Lower leg skin (tissue), 4 donors: ENCODE measurements at regions not wholly inside any gene's neighbourhood (a gene's known extent, or its start where the extent isn't known, plus 50 kb on each side); places are given as distances from the start of the nearest gene placed in this dataset.

Source experiments
- DNase-seq, 2 donors: peaks; one replicate each; pipeline ENCODE4 v3.0.0-alpha.2; 2019; ENCODE audit warnings: low spot score in 2 of 2
- H3K4me3 ChIP-seq: fragments of 200-600 bp; sonication (generic); 2 replicates; pipeline ENCODE4 v1.5.1; 2017; ENCODE audit warnings: mild to moderate bottlenecking, low read depth; ENCODE audit not compliant: poor library complexity, severe bottlenecking
- POLR2A ChIP-seq, 2 donors: fragments of 450-650 bp; IDR thresholded peaks; one replicate each; pipeline ENCODE4 v1.6.1; 2016 to 2017; ENCODE audit warnings: antibody characterized with exemption in 2 of 2, mild to moderate bottlenecking in 1 of 2, moderate library complexity in 1 of 2
- WGBS, 2 donors: methylation state at CpG; one replicate each; pipeline ENCODE4 v1.1.5; 2018; 5-methylcytosine and 5-hydroxymethylcytosine counted together
- intact Hi-C: fragments of 100-400 bp; cut with DNase I; formaldehyde crosslinking; loops from one replicate; pipeline ENCODE4 v1.15.0; 2023; ENCODE audit warnings: low total_unique reads
- TF ChIP-seq, protein P1 (sequence below), 3 donors: fragments of 450-650 bp; IDR thresholded peaks; one replicate each; pipeline ENCODE4 v1.5.1; 2016; ENCODE audit warnings: antibody characterized with exemption in 3 of 3, mild to moderate bottlenecking in 3 of 3, moderate library complexity in 2 of 3

DNA sequence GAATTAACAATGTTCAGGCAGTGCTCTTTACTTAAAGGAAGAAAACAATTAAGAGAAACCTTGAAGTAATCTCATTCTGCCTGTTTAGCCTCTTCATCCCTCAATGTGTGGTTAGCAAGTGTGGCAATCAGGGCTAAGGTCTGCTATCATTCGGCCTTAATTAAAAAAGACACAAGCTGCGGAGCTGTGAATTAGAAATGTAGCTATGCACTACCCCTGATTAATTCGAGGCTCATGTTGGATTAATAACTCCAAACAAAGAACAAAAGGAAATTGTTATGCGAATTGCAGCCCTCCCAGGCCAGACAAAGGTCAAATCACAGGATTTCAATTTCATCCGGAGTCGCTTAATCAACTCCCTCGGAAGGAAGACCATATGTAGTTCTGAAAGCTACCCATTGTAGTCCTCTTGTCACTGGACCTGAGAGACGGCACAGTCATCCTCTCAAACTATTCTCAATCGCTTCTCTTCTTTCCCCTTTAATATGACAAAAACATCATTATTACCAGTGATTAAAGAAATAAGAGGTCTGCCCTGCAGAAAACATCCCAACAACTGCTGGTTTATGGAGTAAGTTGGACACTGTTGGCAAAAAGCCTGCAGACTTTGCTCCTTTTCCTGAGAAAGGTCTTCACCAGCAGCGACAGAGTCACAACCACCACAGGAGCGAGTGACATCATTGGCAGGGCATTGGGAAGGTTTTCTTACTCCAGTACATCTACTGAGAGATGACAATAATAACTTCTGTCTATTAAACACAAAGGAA, 71.1 kb upstream of the SOX5 start:
- intact Hi-C loops, result no loop called here
- 68 to 76% methylated on average over 11 of the region's 11 CpGs for WGBS, 2 donors
- no peak for DNase-seq
- H3K4me3 ChIP-seq, result no peak overlapping the region
- TF ChIP-seq, protein P1, sequence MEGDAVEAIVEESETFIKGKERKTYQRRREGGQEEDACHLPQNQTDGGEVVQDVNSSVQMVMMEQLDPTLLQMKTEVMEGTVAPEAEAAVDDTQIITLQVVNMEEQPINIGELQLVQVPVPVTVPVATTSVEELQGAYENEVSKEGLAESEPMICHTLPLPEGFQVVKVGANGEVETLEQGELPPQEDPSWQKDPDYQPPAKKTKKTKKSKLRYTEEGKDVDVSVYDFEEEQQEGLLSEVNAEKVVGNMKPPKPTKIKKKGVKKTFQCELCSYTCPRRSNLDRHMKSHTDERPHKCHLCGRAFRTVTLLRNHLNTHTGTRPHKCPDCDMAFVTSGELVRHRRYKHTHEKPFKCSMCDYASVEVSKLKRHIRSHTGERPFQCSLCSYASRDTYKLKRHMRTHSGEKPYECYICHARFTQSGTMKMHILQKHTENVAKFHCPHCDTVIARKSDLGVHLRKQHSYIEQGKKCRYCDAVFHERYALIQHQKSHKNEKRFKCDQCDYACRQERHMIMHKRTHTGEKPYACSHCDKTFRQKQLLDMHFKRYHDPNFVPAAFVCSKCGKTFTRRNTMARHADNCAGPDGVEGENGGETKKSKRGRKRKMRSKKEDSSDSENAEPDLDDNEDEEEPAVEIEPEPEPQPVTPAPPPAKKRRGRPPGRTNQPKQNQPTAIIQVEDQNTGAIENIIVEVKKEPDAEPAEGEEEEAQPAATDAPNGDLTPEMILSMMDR (IDR thresholded peaks at IDR 0.05), result no peak
- TF ChIP-seq POLR2A (IDR thresholded peaks at IDR 0.05), result no peak

DNA sequence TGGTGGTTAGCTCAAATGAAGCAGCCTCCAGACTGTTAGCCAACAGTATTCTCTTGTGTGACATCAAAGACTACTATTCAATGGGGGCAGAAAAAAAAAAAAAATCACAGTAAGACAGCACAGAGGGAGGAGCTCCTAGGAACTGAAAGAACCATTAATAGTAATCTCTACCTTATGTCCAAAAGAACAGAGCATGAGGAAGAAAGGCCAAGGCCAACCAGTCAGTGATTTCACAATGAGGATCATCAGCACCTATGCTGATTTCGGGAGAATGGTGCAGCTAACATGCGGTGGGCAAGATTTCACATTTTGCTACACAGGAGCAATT, 66.3 kb upstream of the SOX5 start:
- no peak overlapping the region for H3K4me3 ChIP-seq
- WGBS, 2 donors, result 83 to 90% methylated on average over 2 of the region's 2 CpGs
- no peak for TF ChIP-seq POLR2A (IDR thresholded peaks at IDR 0.05)
- TF ChIP-seq, protein P1 (IDR thresholded peaks at IDR 0.05), result no peak
- intact Hi-C loops, result no loop called here
- DNase-seq, result no peak

- intact Hi-C loops, result no loop called here
- no peak overlapping the region for H3K4me3 ChIP-seq
- no peak for DNase-seq
- no peak for TF ChIP-seq POLR2A (IDR thresholded peaks at IDR 0.05)
- TF ChIP-seq, protein P1 (IDR thresholded peaks at IDR 0.05), result no peak
- WGBS, 2 donors, result 80 to 84% methylated on average over 10 of the region's 10 CpGs
Measured at GRCh38 chr12:24014915-24015832, 65.7 kb upstream of the SOX5 start.

DNA sequence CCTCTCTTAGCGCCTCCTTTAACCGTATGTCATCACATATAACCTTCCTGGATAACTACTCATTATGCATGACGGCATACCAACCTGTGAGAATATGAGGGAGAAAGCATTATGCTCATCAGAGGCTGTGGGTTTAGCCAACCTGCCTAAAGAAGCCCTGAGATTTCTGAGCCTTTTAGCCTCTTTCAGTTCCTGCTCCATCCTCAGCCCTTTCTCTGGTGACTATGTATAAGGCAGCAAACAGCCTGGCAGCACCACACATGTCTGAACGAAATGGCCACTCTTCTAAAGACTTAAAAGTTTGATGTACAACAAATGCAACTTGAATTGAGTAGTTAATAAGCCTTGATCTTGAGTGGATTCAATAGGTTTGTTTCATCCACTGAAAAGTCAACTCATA, 64.8 kb upstream of the SOX5 start:
- no peak for TF ChIP-seq POLR2A (IDR thresholded peaks at IDR 0.05)
- TF ChIP-seq, protein P1 (IDR thresholded peaks at IDR 0.05), result no peak
- WGBS, 2 donors, result 87 to 93% methylated on average over 4 of the region's 4 CpGs
- intact Hi-C loops, result no loop called here
- H3K4me3 ChIP-seq, result no peak overlapping the region
- DNase-seq, result no peak

DNA sequence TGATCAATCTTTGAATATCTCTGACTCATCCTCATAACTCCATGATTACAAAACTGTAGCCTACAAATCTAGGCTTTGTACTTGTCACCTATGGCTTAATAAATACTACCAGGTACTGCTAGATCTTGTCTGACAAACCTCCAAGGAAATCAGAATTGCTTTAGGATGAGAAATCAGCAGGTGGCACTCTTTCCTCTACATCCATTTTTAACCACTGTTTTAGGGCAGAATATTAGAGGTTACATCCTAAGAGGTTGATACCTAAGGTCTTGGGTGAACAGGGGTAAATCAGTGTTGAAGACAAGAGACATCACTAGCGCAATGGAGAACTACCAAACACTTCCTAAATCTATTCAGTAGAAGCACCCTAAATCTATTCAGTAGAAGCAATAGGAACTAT, 63.1 kb upstream of the SOX5 start:
- intact Hi-C loops, result no loop called here
- H3K4me3 ChIP-seq, result no peak overlapping the region
- WGBS, 2 donors, result 88 to 97% methylated on average over 1 of the region's 1 CpG
- no peak for DNase-seq
- TF ChIP-seq POLR2A (IDR thresholded peaks at IDR 0.05), result no peak
- TF ChIP-seq, protein P1 (IDR thresholded peaks at IDR 0.05), result no peak
